HEK293 (cell line): ENCODE measurements at regions not wholly inside any gene's neighbourhood (a gene's known extent, or its start where the extent isn't known, plus 50 kb on each side); places are given as distances from the start of the nearest gene placed in this dataset.

Source experiments
- CTCF ChIA-PET: fragments of 350-600 bp; formaldehyde crosslinking; extraction: SDS; loops from one replicate; lab custom pipeline; 2021; ENCODE audit warnings: antibody characterized with exemption; lab: Yijun Ruan, JAX
- POLR2A ChIA-PET: fragments of 300-600 bp; formaldehyde crosslinking; extraction: SDS; loops from one replicate; lab custom pipeline; 2020; ENCODE audit warnings: antibody characterized with exemption, inconsistent platforms; lab: Yijun Ruan, JAX
- H3K27ac ChIP-seq: fragments of 200-500 bp; sonication (Bioruptor generic); 2 replicates; pipeline ENCODE4 v1.5.1; 2014; ENCODE audit warnings: low read depth, low read length, control low read depth, inconsistent platforms; ENCODE audit errors: extremely low read depth
- H3K36me3 ChIP-seq, 2 experiments: fragments of 200-500 bp in 1 of 2; sonication (Bioruptor generic) in 1 of 2; 1 replicate in 1 of 2; 2 replicates in 1 of 2; pipeline ENCODE4 v1.5.1; 2014 to 2017; ENCODE audit warnings: inconsistent platforms in 2 of 2, low read length in 2 of 2; ENCODE audit not compliant: control insufficient read depth in 2 of 2, insufficient read depth in 1 of 2
- H3K4me1 ChIP-seq: fragments of 200-500 bp; sonication (Bioruptor generic); 2 replicates; pipeline ENCODE4 v1.5.1; 2014; ENCODE audit warnings: mild to moderate bottlenecking, low read length, inconsistent platforms; ENCODE audit not compliant: control insufficient read depth, insufficient read depth
- H3K4me3 ChIP-seq: 2 replicates; pipeline ENCODE4 v1.5.1; 2011; ENCODE audit warnings: low read depth, mild to moderate bottlenecking, control low read depth, low read length, moderate library complexity
- H3K9me3 ChIP-seq: fragments of 200-500 bp; sonication (Bioruptor generic); 2 replicates; pipeline ENCODE4 v1.5.1; 2014; ENCODE audit warnings: low read depth, low read length, inconsistent platforms; ENCODE audit not compliant: control insufficient read depth, insufficient read depth
- GFI1B ChIP-seq: fragments of 450-650 bp; formaldehyde crosslinking; IDR thresholded peaks from 2 replicates; pipeline ENCODE4 v1.5.1; 2016; ENCODE audit warnings: missing biosample characterization, missing genetic modification characterization
- HIC1 ChIP-seq: fragments of 450-650 bp; formaldehyde crosslinking; IDR thresholded peaks from 2 replicates; pipeline ENCODE4 v1.5.1; 2016; ENCODE audit warnings: missing biosample characterization, missing genetic modification characterization
- HOXC10 ChIP-seq: sonication (generic); formaldehyde crosslinking; IDR thresholded peaks from 2 replicates; pipeline ENCODE4 v1.8.1; 2023; ENCODE audit warnings: mild to moderate bottlenecking, missing genetic modification reagents
- KLF10 ChIP-seq: fragments of 450-650 bp; IDR thresholded peaks from 2 replicates; pipeline ENCODE4 v1.5.1; 2018; ENCODE audit warnings: missing biosample characterization, mild to moderate bottlenecking, missing genetic modification characterization
- MYNN ChIP-seq: fragments of 450-650 bp; formaldehyde crosslinking; IDR thresholded peaks from 2 replicates; pipeline ENCODE4 v1.5.1; 2016; ENCODE audit warnings: missing biosample characterization, missing genetic modification characterization, borderline replicate concordance
- SALL2 ChIP-seq: fragments of 450-650 bp; formaldehyde crosslinking; IDR thresholded peaks from 2 replicates; pipeline ENCODE4 v1.5.0; 2017; ENCODE audit warnings: missing biosample characterization, mild to moderate bottlenecking, missing genetic modification characterization, borderline replicate concordance
- TCF7L2 ChIP-seq: IDR thresholded peaks from 2 replicates; pipeline ENCODE4 v1.6.1; 2011; ENCODE audit warnings: low read depth, mild to moderate bottlenecking, inconsistent platforms, low read length, moderate library complexity, borderline replicate concordance
- ZFP41 ChIP-seq: fragments of 450-650 bp; formaldehyde crosslinking; IDR thresholded peaks from 2 replicates; pipeline ENCODE4 v1.5.1; 2016; ENCODE audit warnings: missing biosample characterization, missing genetic modification characterization, borderline replicate concordance
- ZNF114 ChIP-seq: fragments of 450-650 bp; formaldehyde crosslinking; IDR thresholded peaks from 2 replicates; pipeline ENCODE4 v1.5.0; 2017; ENCODE audit warnings: missing biosample characterization, missing genetic modification characterization
- ZNF2 ChIP-seq: fragments of 450-650 bp; formaldehyde crosslinking; IDR thresholded peaks from 2 replicates; pipeline ENCODE4 v1.5.1; 2016; ENCODE audit warnings: missing biosample characterization, missing genetic modification characterization
- ZNF266 ChIP-seq: fragments of 450-650 bp; formaldehyde crosslinking; IDR thresholded peaks from 2 replicates; pipeline ENCODE4 v1.5.1; 2016; ENCODE audit warnings: missing biosample characterization, missing genetic modification characterization, low read depth
- ZNF514 ChIP-seq: fragments of 450-650 bp; formaldehyde crosslinking; IDR thresholded peaks from 2 replicates; pipeline ENCODE4 v1.5.1; 2016; ENCODE audit warnings: missing biosample characterization, missing genetic modification characterization
- ZNF530 ChIP-seq: fragments of 450-650 bp; formaldehyde crosslinking; IDR thresholded peaks from 2 replicates; pipeline ENCODE4 v1.5.1; 2016; ENCODE audit warnings: low read depth, missing biosample characterization, missing genetic modification characterization
- ZNF548 ChIP-seq: fragments of 450-650 bp; formaldehyde crosslinking; IDR thresholded peaks from 2 replicates; pipeline ENCODE4 v1.5.1; 2016; ENCODE audit warnings: missing biosample characterization, missing genetic modification characterization
- ZNF624 ChIP-seq: fragments of 450-650 bp; formaldehyde crosslinking; IDR thresholded peaks from 2 replicates; pipeline ENCODE4 v1.5.1; 2017; ENCODE audit warnings: missing biosample characterization, missing genetic modification characterization
- ZNF658 ChIP-seq: fragments of 450-650 bp; formaldehyde crosslinking; IDR thresholded peaks from 2 replicates; pipeline ENCODE4; 2016; ENCODE audit warnings: missing biosample characterization, missing genetic modification characterization
- ZNF707 ChIP-seq: fragments of 450-650 bp; formaldehyde crosslinking; IDR thresholded peaks from 2 replicates; pipeline ENCODE4 v1.5.1; 2016; ENCODE audit warnings: missing biosample characterization, missing genetic modification characterization
- ZNF792 ChIP-seq: fragments of 450-650 bp; formaldehyde crosslinking; IDR thresholded peaks from 2 replicates; pipeline ENCODE4 v1.5.1; 2016; ENCODE audit warnings: missing biosample characterization, missing genetic modification characterization
- TF ChIP-seq, protein P1 (sequence below): fragments of 450-650 bp; formaldehyde crosslinking; IDR thresholded peaks from 2 replicates; pipeline ENCODE4 v1.5.1; 2016; ENCODE audit warnings: missing biosample characterization, missing genetic modification characterization
- TF ChIP-seq, protein P2 (sequence below): fragments of 450-650 bp; formaldehyde crosslinking; IDR thresholded peaks from 2 replicates; pipeline ENCODE4 v1.5.1; 2016; ENCODE audit warnings: missing biosample characterization, missing genetic modification characterization
- TF ChIP-seq, protein P3 (sequence below): fragments of 450-650 bp; formaldehyde crosslinking; IDR thresholded peaks from 2 replicates; pipeline ENCODE4 v1.5.1; 2016; ENCODE audit warnings: missing biosample characterization, missing genetic modification characterization, borderline replicate concordance

DNA sequence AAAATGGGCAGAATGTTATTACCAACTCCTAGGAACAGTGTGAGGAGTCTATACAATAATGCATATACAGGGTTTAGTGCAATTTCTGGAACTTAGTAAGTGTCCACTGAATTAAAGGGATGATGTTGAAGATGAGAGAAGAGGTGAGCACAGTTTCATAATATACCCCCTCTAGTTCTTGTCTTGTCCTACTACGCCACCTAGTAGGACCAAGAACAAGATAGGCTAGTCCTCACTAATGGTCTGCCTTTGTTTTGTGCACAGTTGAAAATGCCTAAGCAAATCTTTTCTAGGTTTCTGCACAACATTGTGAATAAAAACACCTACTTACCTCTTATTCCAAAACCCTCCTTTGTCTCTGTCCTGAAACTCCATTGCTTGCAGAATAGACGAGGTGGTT is 670.2 kb downstream of the CDH8 start:
- Histone ChIP-seq H3K27ac (no peak overlapping the region), H3K4me1 (no peaks in the 10 kb centered on the region), H3K36me3 (no peaks in the 10 kb centered on the region), H3K4me3 (no peak overlapping the region), H3K9me3 (no peaks in the 10 kb centered on the region)
- TF ChIP-seq GFI1B (tag by site-specific recombination) (no peak), ZNF548 (tag by site-specific recombination) (no peak), ZNF2 (tag by site-specific recombination) (no peak), KLF10 (tag by site-specific recombination) (no peak), ZNF658 (no peak), ZFP41 (no peak), ZNF266 (no peak), ZNF707 (tag by site-specific recombination) (no peak), ZNF624 (tag by site-specific recombination) (no peak), ZNF530 (tag by site-specific recombination) (no peak), HOXC10 (CRISPR knock-in tag) (no peak)
- CTCF ChIA-PET, result no interaction called here
- POLR2A ChIA-PET, result no interaction called here

DNA sequence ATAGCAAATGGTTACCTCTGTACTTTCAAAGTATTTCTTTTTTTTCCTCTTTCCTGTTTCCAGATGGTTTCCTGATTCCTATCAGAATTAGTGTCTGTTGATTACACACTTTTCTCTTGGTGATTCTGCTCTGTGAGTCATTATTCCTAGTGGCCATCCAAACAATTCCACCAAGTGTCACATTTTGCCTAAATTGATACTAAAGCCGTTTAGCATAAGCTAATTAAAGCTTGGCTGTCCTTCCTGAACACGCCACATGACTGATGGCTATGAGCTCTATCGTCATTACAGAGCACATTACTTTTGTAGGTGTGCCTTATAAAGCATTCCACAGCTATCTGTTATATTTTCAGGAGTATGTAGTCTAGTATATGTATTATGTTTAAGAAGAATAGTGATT is 671.2 kb downstream of the CDH8 start:
- no peaks in the 10 kb centered on the region for H3K36me3 ChIP-seq
- ChIA-PET POLR2A (no interaction called here), CTCF (no interaction called here)
- H3K27ac ChIP-seq, result no peak overlapping the region
- no peaks in the 10 kb centered on the region for H3K9me3 ChIP-seq
- no peaks in the 10 kb centered on the region for H3K4me1 ChIP-seq
- TF ChIP-seq SALL2 (tag by site-specific recombination) (no peak), HIC1 (no peak), ZNF514 (tag by site-specific recombination) (no peak), ZNF114 (tag by site-specific recombination) (no peak), MYNN (no peak), ZNF792 (tag by site-specific recombination) (no peak), TCF7L2 (no peak)
- TF ChIP-seq, protein P1, sequence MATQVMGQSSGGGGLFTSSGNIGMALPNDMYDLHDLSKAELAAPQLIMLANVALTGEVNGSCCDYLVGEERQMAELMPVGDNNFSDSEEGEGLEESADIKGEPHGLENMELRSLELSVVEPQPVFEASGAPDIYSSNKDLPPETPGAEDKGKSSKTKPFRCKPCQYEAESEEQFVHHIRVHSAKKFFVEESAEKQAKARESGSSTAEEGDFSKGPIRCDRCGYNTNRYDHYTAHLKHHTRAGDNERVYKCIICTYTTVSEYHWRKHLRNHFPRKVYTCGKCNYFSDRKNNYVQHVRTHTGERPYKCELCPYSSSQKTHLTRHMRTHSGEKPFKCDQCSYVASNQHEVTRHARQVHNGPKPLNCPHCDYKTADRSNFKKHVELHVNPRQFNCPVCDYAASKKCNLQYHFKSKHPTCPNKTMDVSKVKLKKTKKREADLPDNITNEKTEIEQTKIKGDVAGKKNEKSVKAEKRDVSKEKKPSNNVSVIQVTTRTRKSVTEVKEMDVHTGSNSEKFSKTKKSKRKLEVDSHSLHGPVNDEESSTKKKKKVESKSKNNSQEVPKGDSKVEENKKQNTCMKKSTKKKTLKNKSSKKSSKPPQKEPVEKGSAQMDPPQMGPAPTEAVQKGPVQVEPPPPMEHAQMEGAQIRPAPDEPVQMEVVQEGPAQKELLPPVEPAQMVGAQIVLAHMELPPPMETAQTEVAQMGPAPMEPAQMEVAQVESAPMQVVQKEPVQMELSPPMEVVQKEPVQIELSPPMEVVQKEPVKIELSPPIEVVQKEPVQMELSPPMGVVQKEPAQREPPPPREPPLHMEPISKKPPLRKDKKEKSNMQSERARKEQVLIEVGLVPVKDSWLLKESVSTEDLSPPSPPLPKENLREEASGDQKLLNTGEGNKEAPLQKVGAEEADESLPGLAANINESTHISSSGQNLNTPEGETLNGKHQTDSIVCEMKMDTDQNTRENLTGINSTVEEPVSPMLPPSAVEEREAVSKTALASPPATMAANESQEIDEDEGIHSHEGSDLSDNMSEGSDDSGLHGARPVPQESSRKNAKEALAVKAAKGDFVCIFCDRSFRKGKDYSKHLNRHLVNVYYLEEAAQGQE (tag by site-specific recombination), result no peak
- TF ChIP-seq, protein P2, sequence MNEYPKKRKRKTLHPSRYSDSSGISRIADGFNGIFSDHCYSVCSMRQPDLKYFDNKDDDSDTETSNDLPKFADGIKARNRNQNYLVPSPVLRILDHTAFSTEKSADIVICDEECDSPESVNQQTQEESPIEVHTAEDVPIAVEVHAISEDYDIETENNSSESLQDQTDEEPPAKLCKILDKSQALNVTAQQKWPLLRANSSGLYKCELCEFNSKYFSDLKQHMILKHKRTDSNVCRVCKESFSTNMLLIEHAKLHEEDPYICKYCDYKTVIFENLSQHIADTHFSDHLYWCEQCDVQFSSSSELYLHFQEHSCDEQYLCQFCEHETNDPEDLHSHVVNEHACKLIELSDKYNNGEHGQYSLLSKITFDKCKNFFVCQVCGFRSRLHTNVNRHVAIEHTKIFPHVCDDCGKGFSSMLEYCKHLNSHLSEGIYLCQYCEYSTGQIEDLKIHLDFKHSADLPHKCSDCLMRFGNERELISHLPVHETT (tag by site-specific recombination), result no peak
- TF ChIP-seq, protein P3, sequence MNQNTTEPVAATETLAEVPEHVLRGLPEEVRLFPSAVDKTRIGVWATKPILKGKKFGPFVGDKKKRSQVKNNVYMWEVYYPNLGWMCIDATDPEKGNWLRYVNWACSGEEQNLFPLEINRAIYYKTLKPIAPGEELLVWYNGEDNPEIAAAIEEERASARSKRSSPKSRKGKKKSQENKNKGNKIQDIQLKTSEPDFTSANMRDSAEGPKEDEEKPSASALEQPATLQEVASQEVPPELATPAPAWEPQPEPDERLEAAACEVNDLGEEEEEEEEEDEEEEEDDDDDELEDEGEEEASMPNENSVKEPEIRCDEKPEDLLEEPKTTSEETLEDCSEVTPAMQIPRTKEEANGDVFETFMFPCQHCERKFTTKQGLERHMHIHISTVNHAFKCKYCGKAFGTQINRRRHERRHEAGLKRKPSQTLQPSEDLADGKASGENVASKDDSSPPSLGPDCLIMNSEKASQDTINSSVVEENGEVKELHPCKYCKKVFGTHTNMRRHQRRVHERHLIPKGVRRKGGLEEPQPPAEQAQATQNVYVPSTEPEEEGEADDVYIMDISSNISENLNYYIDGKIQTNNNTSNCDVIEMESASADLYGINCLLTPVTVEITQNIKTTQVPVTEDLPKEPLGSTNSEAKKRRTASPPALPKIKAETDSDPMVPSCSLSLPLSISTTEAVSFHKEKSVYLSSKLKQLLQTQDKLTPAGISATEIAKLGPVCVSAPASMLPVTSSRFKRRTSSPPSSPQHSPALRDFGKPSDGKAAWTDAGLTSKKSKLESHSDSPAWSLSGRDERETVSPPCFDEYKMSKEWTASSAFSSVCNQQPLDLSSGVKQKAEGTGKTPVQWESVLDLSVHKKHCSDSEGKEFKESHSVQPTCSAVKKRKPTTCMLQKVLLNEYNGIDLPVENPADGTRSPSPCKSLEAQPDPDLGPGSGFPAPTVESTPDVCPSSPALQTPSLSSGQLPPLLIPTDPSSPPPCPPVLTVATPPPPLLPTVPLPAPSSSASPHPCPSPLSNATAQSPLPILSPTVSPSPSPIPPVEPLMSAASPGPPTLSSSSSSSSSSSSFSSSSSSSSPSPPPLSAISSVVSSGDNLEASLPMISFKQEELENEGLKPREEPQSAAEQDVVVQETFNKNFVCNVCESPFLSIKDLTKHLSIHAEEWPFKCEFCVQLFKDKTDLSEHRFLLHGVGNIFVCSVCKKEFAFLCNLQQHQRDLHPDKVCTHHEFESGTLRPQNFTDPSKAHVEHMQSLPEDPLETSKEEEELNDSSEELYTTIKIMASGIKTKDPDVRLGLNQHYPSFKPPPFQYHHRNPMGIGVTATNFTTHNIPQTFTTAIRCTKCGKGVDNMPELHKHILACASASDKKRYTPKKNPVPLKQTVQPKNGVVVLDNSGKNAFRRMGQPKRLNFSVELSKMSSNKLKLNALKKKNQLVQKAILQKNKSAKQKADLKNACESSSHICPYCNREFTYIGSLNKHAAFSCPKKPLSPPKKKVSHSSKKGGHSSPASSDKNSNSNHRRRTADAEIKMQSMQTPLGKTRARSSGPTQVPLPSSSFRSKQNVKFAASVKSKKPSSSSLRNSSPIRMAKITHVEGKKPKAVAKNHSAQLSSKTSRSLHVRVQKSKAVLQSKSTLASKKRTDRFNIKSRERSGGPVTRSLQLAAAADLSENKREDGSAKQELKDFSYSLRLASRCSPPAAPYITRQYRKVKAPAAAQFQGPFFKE, result no peak
- H3K4me3 ChIP-seq, result no peak overlapping the region
